Colonic mucosa (tissue), 4 donors: ENCODE measurements at regions not wholly inside any gene's neighbourhood (a gene's known extent, or its start where the extent isn't known, plus 50 kb on each side); places are given as distances from the start of the nearest gene placed in this dataset.

Source experiments
- DNase-seq: peaks from one replicate; pipeline ENCODE4 v3.0.0-alpha.2; 2020
- H3K27ac ChIP-seq: fragments of 200-600 bp; one replicate; pipeline ENCODE4 v1.8.0; 2021
- H3K27me3 ChIP-seq: fragments of 200-600 bp; one replicate; pipeline ENCODE4 v1.8.0; 2021
- H3K36me3 ChIP-seq: fragments of 200-600 bp; one replicate; pipeline ENCODE4 v1.8.0; 2021
- H3K4me1 ChIP-seq: fragments of 200-600 bp; one replicate; pipeline ENCODE4 v1.8.0; 2021; ENCODE audit warnings: mild to moderate bottlenecking
- H3K4me3 ChIP-seq: fragments of 200-600 bp; one replicate; pipeline ENCODE4 v1.8.0; 2021
- H3K9ac ChIP-seq, 2 donors: one replicate each; pipeline ENCODE4 v1.7.0; 2013; ENCODE audit warnings: control low read depth in 2 of 2, low read depth in 2 of 2, low read length in 2 of 2
- H3K9me3 ChIP-seq: fragments of 200-600 bp; one replicate; pipeline ENCODE4 v1.8.0; 2021
- intact Hi-C: fragments of 100-400 bp; cut with DNase I; formaldehyde crosslinking; loops from one replicate; pipeline ENCODE4 v1.14.1; 2022
- TF ChIP-seq, protein P1 (sequence below): fragments of 200-600 bp; IDR thresholded peaks from one replicate; pipeline ENCODE4 v1.8.0; 2022; ENCODE audit warnings: antibody characterized with exemption, mild to moderate bottlenecking
- donor health status: healthy.
- donor health status: DM: no; HTN: no; CAD: no.
- donor health status: DM: no; HTN: no; CAD: no.

- TF ChIP-seq, protein P1, sequence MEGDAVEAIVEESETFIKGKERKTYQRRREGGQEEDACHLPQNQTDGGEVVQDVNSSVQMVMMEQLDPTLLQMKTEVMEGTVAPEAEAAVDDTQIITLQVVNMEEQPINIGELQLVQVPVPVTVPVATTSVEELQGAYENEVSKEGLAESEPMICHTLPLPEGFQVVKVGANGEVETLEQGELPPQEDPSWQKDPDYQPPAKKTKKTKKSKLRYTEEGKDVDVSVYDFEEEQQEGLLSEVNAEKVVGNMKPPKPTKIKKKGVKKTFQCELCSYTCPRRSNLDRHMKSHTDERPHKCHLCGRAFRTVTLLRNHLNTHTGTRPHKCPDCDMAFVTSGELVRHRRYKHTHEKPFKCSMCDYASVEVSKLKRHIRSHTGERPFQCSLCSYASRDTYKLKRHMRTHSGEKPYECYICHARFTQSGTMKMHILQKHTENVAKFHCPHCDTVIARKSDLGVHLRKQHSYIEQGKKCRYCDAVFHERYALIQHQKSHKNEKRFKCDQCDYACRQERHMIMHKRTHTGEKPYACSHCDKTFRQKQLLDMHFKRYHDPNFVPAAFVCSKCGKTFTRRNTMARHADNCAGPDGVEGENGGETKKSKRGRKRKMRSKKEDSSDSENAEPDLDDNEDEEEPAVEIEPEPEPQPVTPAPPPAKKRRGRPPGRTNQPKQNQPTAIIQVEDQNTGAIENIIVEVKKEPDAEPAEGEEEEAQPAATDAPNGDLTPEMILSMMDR: no peak
- Histone ChIP-seq H3K4me1 (no peaks in the 10 kb centered on the region), H3K36me3 (no peaks in the 10 kb centered on the region), H3K9me3 (no peaks in the 10 kb centered on the region), H3K9ac (no peak overlapping the region), H3K27me3 (no peaks in the 10 kb centered on the region), H3K27ac (no peak overlapping the region), H3K4me3 (no peak overlapping the region)
- DNase-seq: no peak
- intact Hi-C loops: no loop called here
Measured at GRCh38 chr1:14326857-14327256, 271.6 kb upstream of the KAZN start.

DNA sequence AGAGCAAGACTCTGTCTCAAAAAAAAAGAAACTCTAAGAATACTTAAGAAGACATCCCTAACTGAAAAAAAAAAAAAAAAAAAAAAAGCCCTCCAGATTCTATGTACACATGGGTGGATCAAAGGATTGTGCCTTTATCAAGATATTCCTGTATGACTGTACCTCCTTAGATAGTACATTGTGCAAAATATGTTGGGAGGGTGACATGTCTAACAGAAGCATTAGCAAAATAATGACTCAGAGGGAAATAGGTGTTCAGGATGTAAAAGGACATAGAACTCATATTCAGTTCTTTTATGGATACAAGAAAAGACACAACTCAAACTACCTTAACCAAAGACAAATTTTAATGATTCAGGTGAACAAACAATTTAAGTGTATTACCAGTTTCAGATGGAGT is 269.8 kb upstream of the KAZN start:
- H3K36me3 ChIP-seq: no peaks in the 10 kb centered on the region
- no peak overlapping the region for H3K4me3 ChIP-seq
- no peaks in the 10 kb centered on the region for H3K4me1 ChIP-seq
- H3K9ac ChIP-seq: no peak overlapping the region
- no peaks in the 10 kb centered on the region for H3K9me3 ChIP-seq
- intact Hi-C loops: no loop called here
- TF ChIP-seq, protein P1: no peak
- H3K27me3 ChIP-seq: no peaks in the 10 kb centered on the region
- H3K27ac ChIP-seq: no peak overlapping the region
- DNase-seq: no peak

DNA sequence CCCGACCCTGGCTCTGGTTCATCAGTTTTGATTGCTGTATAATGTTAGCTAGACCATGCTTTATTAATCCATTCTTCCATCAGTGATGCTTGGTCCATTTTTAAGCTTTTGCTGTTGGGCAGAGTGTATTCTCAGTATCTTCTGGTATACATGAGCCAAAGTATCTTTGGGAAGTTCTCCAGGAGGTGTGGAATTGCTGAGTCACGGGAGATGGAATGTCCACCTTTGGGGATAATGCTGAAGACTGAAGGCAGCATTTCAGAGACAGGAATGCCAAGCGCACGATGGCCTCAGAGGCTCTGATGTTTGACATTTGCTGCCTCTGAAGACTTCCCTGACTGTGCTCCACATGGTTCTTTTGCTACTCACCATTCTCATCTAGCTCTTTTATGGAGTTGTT is 266.3 kb upstream of the KAZN start:
- Histone ChIP-seq H3K9ac (no peak overlapping the region), H3K4me3 (no peak overlapping the region), H3K27ac (no peak overlapping the region), H3K36me3 (no peaks in the 10 kb centered on the region), H3K9me3 (no peaks in the 10 kb centered on the region), H3K4me1 (no peaks in the 10 kb centered on the region), H3K27me3 (no peaks in the 10 kb centered on the region)
- intact Hi-C loops: no loop called here
- TF ChIP-seq, protein P1: no peak
- DNase-seq: no peak

DNA sequence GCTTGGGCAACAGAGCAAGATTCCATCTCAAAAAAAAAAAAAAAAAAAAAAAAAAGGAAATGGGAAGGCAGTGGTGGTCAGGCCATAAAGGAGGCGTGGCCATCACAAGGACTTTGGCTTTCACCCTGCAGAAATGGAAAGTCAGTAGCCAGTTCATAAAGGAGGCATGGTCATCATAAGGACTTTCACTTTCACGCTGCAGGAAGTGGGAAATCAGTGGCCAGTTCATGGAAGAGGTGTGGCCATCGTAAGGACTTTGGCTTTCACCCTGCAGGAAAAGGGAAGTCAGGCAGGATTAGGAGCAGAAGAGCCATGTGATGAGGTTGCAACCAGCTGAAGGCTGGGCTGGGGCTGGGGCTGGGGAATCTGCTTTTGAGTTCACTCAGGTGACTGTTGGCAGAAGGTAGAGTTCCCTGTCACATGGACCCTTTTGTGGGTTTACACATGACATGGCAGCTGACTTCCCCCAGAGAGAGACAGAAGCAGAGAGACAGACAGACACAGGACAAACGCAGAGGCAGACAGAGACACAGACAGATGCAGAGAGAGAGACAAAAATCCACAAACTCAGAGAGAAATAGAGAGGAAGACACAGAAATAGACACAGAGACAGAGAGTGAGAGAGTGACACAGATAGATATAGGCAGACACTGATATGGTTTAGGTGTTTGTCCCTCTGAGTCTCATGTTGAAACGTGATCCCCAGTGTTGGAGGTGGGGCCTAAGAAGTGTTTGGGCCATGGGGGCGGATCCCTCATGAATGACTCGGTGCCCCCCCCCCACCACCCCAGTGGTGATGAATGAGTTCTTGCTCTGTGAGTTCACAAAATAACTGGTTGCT is 263.9 kb upstream of the KAZN start:
- TF ChIP-seq, protein P1: no peak
- intact Hi-C loops: no loop called here
- H3K4me1 ChIP-seq: no peaks in the 10 kb centered on the region

DNA sequence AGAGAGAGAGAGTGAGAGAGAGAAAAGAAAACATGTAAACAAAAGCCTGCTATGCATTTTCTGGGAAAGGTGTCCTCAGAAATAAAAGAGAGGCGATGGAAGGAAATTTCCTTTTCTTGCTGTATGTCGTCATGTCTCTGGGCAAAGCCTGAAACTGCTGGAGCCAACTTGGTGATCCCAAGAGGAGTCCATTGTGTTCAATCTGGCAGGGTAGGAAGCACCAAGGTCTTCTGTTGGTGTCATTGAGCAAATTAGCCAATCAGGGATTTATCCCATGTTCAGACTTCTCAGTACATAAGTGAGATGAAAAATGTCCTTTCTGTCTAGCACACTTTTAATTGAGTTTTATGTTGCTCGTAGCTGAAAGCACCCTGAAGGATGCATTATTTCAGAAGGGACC is 260.0 kb upstream of the KAZN start:
- DNase-seq: no peak
- H3K4me3 ChIP-seq: no peak overlapping the region
- H3K27ac ChIP-seq: no peak overlapping the region
- no peaks in the 10 kb centered on the region for H3K27me3 ChIP-seq
- no peaks in the 10 kb centered on the region for H3K36me3 ChIP-seq
- no peaks in the 10 kb centered on the region for H3K4me1 ChIP-seq
- no peak overlapping the region for H3K9ac ChIP-seq
- no peaks in the 10 kb centered on the region for H3K9me3 ChIP-seq
- TF ChIP-seq, protein P1: no peak
- intact Hi-C loops: no loop called here

More for the DNA sequence above, 263.9 kb upstream of the KAZN start:
- Histone ChIP-seq H3K4me3 (no peak overlapping the region), H3K9ac (no peak overlapping the region), H3K9me3 (no peaks in the 10 kb centered on the region), H3K27me3 (no peaks in the 10 kb centered on the region), H3K36me3 (no peaks in the 10 kb centered on the region), H3K27ac (no peak overlapping the region)
- DNase-seq: peak; percentile 44
